ENCODE measurements at regions not wholly inside any gene's neighbourhood (a gene's known extent, or its start where the extent isn't known, plus 50 kb on each side); places are given as distances from the start of the nearest gene placed in this dataset.

GRCh38 chr14:28577711-28578131 is 188.9 kb upstream of the FOXG1 start:
- no peak for TF ChIP-seq CTCF (IDR thresholded peaks at IDR 0.05)
- TF ChIP-seq POLR2A (IDR thresholded peaks at IDR 0.05) = no peak
